ENCODE measurements at regions not wholly inside any gene's neighbourhood (a gene's known extent, or its start where the extent isn't known, plus 50 kb on each side); places are given as distances from the start of the nearest gene placed in this dataset.

DNA sequence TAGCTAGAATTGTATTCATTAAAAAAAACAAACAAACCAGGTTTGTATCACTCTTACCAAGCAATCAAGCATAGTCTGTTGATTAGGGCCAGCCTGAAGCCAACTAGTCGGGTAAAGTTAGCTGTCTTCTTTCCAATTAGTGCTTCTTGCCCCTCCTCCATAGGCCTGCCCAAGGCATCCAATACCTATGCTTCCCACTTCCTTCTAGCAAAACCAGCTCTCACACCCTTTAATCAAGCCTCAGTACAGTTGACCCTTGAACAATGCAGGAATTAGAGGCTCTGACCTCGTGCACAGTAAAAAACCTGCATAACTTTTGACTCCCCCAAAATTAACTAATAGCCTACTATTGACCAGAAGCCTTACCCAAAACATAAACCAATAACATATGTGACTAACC, 119.1 kb upstream of the DTNBP1 start:
- DNase-seq (ENCODE audit: extremely low read depth, low read depth, low spot score), result no peak

DNA sequence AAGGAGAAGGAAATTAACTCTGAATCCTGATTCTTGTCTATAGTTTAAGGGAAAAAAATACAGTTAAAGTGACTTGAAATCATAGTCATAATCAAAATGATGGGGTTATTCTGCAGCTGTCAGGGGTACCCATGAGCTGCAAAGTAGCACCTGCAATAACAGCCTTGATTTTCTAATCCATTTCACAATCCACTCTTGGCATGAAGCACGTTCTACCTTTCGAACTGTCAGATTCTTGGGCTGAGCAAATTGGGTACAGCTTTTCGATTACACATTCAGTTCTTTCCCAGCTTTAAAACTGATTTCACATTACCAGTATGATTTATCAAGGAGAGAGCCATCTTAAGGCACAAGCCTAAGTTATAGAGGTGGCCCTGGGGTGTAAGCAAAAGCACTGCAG, 118.5 kb upstream of the DTNBP1 start:
- DNase-seq (ENCODE audit: extremely low read depth, low read depth, low spot score), result no peak

DNA sequence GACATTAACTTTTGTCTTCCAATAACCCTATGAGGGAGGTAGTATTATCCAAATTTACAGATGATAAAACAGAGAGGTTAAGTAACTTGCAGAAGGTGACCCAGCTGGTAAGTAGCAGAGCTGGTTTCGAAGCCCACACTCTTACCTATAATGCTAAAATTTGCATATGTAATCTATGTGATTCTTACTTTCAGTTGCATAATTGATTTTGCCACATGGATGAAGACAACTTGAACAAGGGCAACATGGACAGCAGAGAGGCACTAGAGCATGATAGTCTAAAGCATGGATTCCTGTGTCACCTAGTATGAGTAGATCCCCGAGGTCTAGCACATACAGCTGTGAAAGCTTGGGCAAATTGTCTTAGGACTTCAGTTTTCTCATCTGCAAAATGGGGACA, 117.6 kb upstream of the DTNBP1 start:
- no peak for DNase-seq (ENCODE audit: extremely low read depth, low read depth, low spot score)

DNA sequence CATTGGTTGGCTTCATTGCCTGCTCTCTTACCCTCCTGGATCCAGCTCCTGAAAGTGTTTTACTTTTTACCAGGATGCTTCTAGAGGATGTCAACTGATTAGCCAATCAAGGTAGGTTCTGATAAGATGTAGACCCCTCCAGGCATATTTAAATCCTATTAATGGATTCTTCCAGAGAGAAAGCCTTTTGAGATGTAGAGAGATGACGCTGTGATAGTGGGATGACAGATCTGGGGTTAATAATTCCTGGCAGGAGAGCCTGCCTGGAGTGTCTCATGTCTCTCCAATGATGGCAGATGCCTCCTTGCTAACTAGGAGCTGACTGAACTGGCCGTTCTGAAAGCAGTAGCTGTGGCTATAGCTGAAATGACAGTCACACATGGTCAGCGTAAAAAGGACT, 116.9 kb upstream of the DTNBP1 start:
- DNase-seq (ENCODE audit: extremely low read depth, low read depth, low spot score), result no peak

DNA sequence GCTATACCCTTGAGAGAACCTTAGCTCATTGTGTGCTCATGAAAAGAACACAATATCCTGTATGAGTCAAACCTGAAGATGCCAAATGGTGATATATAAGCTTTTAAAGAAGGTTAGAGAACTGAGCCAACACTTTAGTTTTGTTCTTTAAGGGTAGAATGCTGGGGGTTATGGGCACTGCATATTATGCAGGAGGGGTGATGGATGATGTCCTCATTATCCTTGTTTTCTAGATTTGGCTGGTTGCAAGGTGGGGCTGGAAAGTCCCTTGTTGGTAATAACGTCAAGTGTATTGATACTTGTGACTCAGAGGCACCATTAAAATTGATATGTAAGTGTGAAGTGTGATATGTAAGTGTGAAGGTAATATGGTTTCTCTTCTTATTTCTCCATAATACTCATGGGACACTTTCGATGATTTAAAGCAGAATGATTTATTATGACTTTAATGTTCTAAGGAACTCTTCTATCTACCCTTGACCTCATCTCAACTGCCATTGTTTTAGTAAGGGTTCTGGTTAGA, 113.7 kb upstream of the DTNBP1 start:
- no peak for DNase-seq (ENCODE audit: extremely low read depth, low read depth, low spot score)

DNA sequence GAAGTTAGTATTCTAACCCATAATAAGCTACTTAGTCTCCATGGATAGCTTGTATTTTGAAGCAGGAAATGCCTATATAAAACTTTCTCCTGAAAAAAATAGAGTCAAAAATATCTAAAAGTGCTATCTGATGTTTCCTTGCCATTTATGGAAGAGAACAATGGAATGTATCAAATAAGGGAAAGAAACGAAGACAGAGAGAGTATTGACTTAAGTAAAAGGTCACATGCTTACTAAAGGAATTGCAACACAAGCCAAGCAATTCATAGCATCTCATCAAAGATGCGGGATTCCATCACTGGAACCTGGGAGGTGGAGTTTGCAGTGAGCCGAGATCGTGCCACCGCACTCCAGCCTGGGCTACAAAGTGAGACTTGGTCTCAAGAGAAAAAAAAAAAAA, 112.9 kb upstream of the DTNBP1 start:
- DNase-seq (ENCODE audit: extremely low read depth, low read depth, low spot score), result no peak

DNA sequence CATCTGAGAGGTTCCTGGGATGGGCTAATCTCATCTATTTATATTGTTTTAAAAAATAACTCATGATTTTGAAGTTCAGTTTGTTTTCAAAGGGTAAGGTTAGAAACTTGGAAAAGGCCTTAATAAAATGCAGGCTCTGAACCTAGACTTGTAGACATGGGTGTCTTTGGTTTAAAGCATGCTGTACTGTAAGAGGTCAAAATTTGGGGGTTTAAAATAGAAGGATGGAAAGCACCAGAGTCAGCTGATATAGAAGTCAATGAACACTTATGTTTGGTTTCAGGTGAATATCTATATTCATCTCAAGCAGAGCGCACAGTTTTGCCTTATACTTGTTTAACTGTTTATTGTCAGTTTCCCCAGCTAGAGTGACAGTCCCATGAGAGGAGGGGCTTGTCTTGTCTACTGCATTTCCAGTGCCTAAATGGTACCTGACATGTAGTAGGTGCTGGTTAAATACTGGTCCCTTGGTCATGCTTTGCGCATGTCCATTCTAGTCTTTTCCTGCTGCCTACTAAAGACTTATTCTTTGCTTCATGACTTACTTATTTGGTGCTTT, 112.3 kb upstream of the DTNBP1 start:
- DNase-seq (ENCODE audit: extremely low read depth, low read depth, low spot score), result no peak

DNA sequence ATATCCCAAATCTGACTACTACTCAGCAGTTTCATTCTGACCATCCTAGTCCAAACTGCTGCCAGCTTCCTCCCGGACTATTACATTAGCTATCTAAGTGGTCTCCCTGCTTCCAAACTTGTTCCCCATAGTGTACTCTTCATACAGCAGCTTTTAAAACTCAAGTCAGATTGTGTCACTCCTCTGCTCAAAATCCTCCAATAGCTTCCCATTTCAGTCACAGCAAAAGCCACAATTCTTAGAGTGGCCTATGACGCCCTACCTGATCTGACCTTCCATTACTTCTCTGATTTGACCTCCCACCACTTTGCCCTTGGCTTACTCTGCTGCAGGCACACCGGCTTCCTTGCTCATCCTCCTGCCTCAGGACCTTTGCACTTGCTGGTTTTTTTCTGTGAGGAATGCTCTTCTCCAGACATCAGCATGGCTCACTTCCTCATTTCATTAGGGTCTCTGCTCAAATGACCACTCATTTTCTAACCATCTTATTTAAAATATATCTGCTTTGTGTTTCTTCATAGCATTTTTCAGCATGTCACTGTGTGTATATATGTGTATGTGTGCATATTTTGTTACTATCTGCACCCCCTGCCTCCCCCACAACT, 111.1 kb upstream of the DTNBP1 start:
- DNase-seq (ENCODE audit: extremely low read depth, low read depth, low spot score), result no peak

DNA sequence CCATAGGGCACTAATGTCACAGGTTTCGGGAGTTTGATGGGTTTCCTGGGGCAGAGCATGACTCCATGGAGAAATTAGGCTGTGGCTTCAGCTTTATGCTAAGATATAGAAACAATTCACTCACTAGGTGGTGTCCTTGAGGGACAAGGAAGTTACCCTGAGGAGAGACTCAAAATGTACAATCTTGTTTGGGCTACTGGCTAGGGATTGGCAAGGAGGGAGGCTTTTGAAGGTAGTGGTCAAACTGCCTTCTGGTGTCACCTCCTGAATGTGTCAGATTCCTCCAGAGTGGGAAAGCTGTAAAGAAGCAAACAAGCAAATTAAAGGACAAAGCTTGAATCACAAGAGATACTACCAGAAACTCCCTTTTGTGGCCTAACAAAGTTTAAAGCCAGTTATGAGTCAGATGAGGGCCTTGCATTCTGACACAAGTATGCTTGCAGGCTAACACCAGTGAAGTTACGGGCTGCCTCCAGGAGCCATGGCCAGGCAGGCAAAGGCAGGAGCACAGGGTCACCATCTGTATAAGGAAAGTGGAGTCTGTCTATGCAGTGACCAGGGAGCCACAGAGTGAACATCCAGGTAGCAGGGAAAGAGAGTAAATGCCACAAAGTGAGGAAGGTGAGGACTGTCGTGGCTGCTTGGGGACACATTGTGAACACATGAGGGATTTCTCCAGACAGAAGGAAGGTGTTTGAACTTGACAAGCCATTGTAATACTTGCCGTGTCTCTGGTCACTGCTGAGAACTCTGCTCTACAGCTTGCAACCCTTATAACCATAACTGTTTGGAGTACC, 107.7 kb upstream of the DTNBP1 start:
- DNase-seq (ENCODE audit: extremely low read depth, low read depth, low spot score), result no peak

DNA sequence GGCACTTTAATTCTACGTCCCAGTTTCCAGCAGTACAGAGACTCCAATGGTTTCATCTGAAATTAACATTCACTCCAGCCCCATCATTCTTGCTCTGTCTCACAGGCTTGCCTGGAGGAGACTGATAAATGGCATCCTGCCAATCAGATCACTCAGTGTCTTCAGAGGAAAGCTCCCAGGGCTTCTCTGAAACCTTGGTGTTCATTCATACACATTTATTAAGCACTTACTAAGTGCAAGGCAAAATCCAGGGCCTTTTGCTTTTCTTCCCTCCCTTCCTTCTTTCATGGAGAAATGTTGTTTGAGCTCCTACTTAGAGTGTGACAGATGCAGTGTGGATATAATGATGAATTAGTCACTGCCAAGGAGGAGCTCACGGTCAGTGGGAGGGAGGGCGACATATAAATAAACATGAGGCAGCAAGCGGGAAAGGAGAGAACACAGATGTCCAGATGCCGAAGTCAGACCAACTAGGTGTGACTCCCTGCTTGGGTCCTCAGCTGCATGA, 106.7 kb upstream of the DTNBP1 start:
- DNase-seq (ENCODE audit: extremely low read depth, low read depth, low spot score), result no peak

DNA sequence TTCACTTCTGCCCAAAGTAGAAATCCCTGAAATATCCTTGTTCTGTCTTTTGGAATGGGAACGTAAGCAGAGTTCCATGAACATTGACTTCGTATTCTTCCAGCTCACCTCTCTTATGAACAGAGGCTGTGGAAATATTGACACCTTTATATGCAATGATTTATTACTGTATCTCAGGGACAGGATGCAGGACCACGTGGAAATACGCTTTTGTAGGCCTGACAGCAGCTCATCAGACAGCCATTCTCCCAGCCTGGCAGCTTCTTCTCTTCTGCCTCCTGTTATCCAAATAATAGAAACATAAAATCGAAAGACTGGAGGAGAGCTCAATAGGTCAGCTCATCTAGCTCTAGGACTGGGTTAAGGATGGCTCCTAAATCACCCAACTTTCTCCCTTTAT, 106.2 kb upstream of the DTNBP1 start:
- DNase-seq (ENCODE audit: extremely low read depth, low read depth, low spot score), result no peak

DNA sequence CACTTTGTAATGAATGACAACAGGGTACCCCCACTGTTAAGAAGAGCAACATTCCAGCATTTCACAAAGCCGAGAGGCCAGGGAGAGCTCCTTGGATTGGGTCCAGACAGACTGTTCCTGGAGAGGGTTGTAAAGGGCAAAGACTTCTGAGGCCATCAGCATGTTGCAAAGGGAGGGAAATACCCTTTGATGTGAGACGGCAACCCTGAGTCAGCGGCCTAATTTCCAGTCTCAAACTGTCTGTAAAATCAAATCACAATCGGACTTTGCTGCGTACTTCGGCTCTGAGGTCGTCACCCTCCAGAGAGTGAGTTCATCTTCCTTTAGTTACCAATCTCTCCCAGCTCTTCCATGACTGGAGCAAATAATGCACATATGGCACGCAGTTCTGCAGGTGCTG, 101.0 kb upstream of the DTNBP1 start:
- no peak for DNase-seq (ENCODE audit: extremely low read depth, low read depth, low spot score)

DNA sequence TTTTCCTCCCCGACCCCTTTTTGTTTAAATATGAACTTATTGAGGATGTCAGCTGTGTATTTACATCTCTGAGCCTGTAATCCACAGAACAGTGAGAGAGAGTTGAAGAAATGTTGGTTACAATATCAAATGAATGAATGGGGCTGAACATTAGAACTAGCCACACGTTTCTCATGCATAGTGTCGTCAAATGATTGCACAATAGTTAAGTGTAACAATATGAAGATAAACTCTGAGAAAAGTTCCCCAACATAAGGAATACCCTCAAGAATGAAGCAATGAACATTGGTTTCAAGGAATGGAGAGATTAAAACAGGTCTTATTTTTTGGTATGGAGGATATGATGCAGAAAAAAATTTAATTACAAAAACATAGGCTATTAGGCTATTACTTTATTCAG, 100.5 kb upstream of the DTNBP1 start:
- DNase-seq (ENCODE audit: extremely low read depth, low read depth, low spot score), result no peak

DNA sequence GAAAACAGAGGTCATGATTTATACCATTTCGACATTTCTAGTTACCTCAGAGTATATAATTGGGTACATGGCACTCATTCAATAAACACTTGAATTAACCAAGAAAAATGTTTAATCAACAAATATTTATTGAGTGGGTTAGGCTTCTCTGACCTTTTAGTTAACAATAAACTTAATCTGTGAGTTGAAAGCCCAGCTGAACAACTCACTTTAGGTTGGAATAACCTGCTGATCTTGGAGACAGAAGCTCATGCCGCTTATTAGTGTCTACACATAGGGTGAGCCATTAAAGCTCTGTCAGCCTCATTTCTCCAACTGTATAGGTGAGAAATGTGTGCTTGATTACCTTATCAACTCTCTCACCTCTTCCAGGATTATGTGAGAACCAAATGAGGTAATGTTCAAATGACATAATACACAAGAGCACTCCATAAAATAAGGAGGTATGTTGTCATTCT, 98.2 kb upstream of the DTNBP1 start:
- no peak for DNase-seq (ENCODE audit: extremely low read depth, low read depth, low spot score)

DNA sequence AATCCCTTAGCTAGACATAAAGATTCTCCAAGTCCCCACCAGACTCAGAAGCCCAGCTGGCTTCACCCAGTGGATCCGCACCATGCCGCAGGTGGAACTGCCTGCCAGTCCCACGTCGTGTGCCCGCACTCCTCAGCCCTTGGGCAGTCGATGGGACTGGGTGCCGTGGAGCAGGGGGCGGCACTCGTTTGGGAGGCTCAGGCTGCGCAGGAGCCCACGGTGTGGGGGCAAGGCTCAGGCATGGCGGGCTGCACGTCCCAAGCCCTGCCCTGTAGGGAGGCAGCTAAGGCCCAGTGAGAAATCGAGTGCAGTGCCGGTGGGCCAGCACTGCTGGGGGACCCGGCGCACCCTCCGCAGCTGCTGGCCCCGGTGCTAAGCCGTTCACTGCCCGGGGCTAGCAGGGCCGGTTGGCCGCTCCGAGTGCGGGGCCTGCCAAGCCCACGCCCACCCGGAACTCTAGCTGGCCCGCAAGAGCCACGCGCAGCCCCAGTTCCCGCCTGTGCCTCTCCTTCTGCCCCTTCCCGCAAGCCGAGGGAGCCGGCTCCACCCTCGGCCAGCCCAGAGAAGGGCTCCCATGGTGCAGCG, 95.9 kb upstream of the DTNBP1 start:
- no peak for DNase-seq (ENCODE audit: extremely low read depth, low read depth, low spot score)

DNA sequence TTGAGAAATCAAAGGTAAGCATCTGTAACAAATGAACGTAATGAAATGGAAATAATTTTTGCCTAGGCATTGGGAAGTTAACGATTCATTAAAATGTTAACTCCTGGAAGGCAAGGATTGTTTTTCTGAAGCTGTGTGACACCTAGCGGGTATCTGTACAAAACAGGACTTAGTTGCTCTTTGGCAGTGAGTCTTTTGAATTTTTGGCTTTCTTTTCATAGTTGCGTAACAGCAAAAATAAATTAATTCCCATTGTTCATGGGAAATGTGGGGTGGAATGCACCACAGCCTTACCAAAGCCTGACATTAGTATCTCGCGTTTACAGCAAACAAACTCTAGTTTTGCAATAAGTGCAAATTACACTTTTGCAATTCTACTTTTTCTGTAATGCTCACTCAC, 92.7 kb upstream of the DTNBP1 start:
- DNase-seq (ENCODE audit: extremely low read depth, low read depth, low spot score), result no peak

DNA sequence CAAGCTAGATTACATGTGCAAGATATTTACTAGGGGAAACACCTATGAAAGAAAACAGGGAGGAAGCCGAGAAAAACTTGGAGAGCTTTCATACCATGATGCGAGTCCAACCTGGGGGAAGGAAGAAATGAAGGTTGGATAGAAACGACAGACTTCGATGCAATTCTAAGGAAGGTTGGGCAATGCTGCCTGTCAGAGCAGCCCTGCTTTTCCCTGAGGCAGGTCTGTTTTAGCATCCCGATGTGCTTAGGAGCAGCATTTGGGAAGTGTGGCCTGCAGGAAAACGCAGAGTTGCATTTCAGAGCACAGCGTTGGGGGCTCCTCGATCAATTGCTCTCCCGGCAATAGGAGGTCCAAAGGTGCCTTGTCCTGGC, 91.9 kb upstream of the DTNBP1 start:
- DNase-seq (ENCODE audit: extremely low read depth, low read depth, low spot score), result no peak

DNA sequence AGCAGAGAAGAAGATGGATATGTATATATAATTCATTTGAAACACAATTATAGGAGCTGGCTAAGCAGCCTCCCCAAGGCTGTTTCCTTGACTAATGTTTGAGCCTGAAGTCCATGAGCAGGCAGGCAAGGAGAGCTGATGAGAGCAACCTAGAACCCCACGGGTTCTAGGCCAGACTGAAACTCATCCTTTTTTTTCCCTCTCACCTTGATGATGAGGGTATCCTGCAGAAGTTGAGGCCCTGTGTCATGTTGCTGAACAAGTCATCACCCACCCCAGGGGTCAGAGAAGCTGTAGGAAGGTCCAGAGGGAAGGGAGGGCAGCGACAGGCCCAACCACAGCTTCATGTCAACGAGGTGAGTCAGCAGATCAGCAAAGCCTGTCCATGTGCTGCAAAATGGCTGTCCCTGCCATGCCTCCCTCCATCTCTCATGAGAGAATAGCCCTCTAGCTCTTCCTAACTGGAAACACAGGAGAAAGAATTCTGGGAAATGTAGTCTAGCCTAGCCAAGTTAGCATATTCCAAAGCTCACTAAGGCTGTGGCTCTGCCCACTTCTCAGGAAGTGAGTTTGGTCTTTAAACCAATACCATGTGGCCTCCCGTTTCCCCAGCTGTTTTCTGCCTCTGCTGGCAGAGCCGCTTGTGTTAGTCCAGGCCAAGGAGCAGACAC, 91.3 kb upstream of the DTNBP1 start:
- DNase-seq (ENCODE audit: extremely low read depth, low read depth, low spot score), result no peak

DNA sequence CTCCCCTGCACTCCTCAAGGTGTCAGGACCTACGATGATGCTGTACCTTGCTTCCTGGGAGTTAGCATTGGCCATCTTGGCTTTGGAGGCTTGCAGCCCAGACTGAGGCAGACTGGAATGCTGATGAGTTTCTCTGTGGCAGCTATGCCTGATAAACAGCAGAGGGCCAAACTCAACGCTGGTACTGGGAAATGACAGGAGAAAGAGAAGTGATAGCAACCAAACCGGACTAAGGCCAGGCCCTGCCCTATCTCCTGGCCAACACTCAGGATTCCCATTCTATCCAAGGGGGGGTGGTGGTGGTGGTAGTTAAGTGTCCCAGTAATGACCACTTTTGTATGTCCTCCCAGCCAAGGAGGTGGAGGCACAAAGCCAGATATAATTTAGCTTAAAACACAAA, 90.0 kb upstream of the DTNBP1 start:
- DNase-seq (ENCODE audit: extremely low read depth, low read depth, low spot score), result no peak

DNA sequence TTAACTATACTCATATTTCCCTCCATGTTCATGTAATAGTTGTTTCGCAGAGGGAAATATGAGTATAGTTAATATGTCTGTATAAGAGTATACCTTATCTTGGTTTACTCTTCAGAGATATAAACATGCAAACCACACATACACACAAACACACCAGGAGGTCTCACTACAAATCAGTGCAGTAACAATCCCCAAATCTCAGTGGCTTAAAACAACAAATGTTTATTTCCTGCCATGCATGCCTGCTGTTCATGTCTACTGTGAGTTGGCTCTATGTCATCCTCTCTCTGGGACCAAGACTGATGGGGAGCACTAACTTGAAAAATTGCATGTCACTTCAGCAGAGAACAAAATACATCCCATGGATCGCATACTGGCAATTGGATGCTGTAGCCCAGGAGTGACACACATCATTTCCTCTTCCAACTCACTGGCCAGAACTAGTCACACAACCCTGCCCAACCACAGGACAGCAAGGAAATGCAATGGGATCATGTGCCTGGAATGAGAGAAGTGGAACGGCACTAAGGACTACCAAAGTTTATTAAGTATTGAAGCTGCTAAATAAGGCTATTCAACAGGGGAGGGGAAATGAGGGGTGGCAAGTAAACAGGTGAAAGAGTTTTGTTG, 89.0 kb upstream of the DTNBP1 start:
- DNase-seq (ENCODE audit: extremely low read depth, low read depth, low spot score), result no peak

DNA sequence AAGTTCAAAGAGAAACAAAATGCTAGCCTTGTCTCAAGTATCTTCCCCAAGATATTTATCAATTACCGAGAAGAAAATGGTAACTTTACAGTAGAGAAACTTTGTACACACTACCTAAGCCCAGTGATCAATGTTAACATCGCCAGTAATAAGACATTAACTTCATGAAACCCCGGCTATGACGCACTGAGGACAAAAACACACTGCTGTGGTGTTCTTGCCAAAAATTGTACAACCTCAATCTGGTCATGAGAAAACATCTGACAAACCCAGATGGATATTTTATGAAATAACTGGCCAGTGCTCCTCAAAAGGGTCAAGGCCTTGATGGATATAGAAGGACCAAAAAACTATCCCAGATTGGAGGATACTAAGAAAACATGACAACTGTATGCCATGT, 85.5 kb upstream of the DTNBP1 start:
- DNase-seq (ENCODE audit: extremely low read depth, low read depth, low spot score), result no peak
